Stimulated activated effector memory CD8-positive, alpha-beta T cell treated with anti-CD3 and anti-CD28 coated beads, Interleukin-12 subunit alpha, Interleukin-12 subunit beta, amount 100 ng/mL, for 72 hours (primary cell): ENCODE measurements at regions not wholly inside any gene's neighbourhood (a gene's known extent, or its start where the extent isn't known, plus 50 kb on each side); places are given as distances from the start of the nearest gene placed in this dataset.

Experiments
- ATAC-seq: fragments of 150-1000 bp; cut with Tn5 transposase; 2 replicates; pipeline ENCODE4 v1.10.0; 2021
- DNase-seq, 2 donors: peaks; one replicate each; pipeline ENCODE4 v3.0.0; 2021 to 2022; ENCODE audit warnings: low spot score in 2 of 2
- H3K27ac Mint-ChIP-seq: one replicate; pipeline ENCODE4 v1.8.0; 2022; ENCODE audit warnings: mild to moderate bottlenecking, mixed read lengths
- H3K36me3 Mint-ChIP-seq: one replicate; pipeline ENCODE4 v1.8.0; 2022; ENCODE audit warnings: mild to moderate bottlenecking, mixed read lengths
- H3K4me1 Mint-ChIP-seq: one replicate; pipeline ENCODE4 v1.8.0; 2022; ENCODE audit warnings: mixed read lengths
- H3K4me3 Mint-ChIP-seq: one replicate; pipeline ENCODE4 v1.8.0; 2022; ENCODE audit warnings: mild to moderate bottlenecking, mixed read lengths
- H3K9me3 Mint-ChIP-seq: one replicate; pipeline ENCODE4 v1.8.0; 2022; ENCODE audit warnings: mixed read lengths

- H3K4me1 Mint-ChIP-seq = no peaks in the 10 kb centered on the region
- DNase-seq (no peak), ATAC-seq (no peak)
- no peaks in the 10 kb centered on the region for H3K9me3 Mint-ChIP-seq
- no peak overlapping the region for H3K4me3 Mint-ChIP-seq
- H3K36me3 Mint-ChIP-seq = no peaks in the 10 kb centered on the region
- H3K27ac Mint-ChIP-seq = no peak overlapping the region
Observed at GRCh38 chr7:145064114-145064513, 228.3 kb upstream of the TPK1 start.

- no peak overlapping the region for H3K4me3 Mint-ChIP-seq
Observed at GRCh38 chr7:145053781-145054180, 217.9 kb upstream of the TPK1 start.

GRCh38 chr7:145050415-145050814, 214.6 kb upstream of the TPK1 start:
- no peak for DNase-seq
- H3K27ac Mint-ChIP-seq = no peak overlapping the region
- no peak for ATAC-seq
- no peaks in the 10 kb centered on the region for H3K4me1 Mint-ChIP-seq
- H3K36me3 Mint-ChIP-seq = no peaks in the 10 kb centered on the region
- peaks cover 2% of the 10 kb centered on the region for H3K9me3 Mint-ChIP-seq
- no peak overlapping the region for H3K4me3 Mint-ChIP-seq

More at GRCh38 chr7:145053781-145054180, 217.9 kb upstream of the TPK1 start:
- Mint-ChIP-seq H3K4me1 (no peaks in the 10 kb centered on the region), H3K36me3 (no peaks in the 10 kb centered on the region), H3K27ac (no peak overlapping the region), H3K9me3 (peaks cover 2% of the 10 kb centered on the region)
- DNase-seq (no peak), ATAC-seq (no peak)

GRCh38 chr7:145036604-145037405, 201.0 kb upstream of the TPK1 start:
- ATAC-seq (peak; percentile 28), DNase-seq (peak in 1 of 2 donors; percentile 12)
- peaks cover 3% of the 10 kb centered on the region for H3K9me3 Mint-ChIP-seq
- H3K36me3 Mint-ChIP-seq = no peaks in the 10 kb centered on the region
- H3K27ac Mint-ChIP-seq = no peak overlapping the region
- no peak overlapping the region for H3K4me3 Mint-ChIP-seq
- no peaks in the 10 kb centered on the region for H3K4me1 Mint-ChIP-seq

- no peak for DNase-seq
- Mint-ChIP-seq H3K4me1 (no peaks in the 10 kb centered on the region), H3K36me3 (no peaks in the 10 kb centered on the region), H3K27ac (no peak overlapping the region), H3K9me3 (peaks cover 3% of the 10 kb centered on the region), H3K4me3 (no peak overlapping the region)
- ATAC-seq = no peak
Observed at GRCh38 chr7:145031162-145031561, 195.3 kb upstream of the TPK1 start.

- DNase-seq = no peak
- H3K4me1 Mint-ChIP-seq = no peaks in the 10 kb centered on the region
- peak; percentile 40 for ATAC-seq
- H3K27ac Mint-ChIP-seq = no peak overlapping the region
- H3K36me3 Mint-ChIP-seq = no peaks in the 10 kb centered on the region
- H3K4me3 Mint-ChIP-seq = no peak overlapping the region
- H3K9me3 Mint-ChIP-seq = peaks cover 3% of the 10 kb centered on the region
Observed at GRCh38 chr7:145030754-145031153, 194.9 kb upstream of the TPK1 start.

GRCh38 chr7:145020454-145020853, 184.6 kb upstream of the TPK1 start:
- Mint-ChIP-seq H3K9me3 (no peaks in the 10 kb centered on the region), H3K4me1 (no peaks in the 10 kb centered on the region), H3K36me3 (no peaks in the 10 kb centered on the region), H3K27ac (no peak overlapping the region), H3K4me3 (no peak overlapping the region)
- DNase-seq (no peak), ATAC-seq (no peak)

GRCh38 chr7:145016068-145016467, 180.2 kb upstream of the TPK1 start:
- Mint-ChIP-seq H3K27ac (no peak overlapping the region), H3K9me3 (no peaks in the 10 kb centered on the region), H3K4me1 (no peaks in the 10 kb centered on the region), H3K36me3 (no peaks in the 10 kb centered on the region), H3K4me3 (no peak overlapping the region)
- DNase-seq (no peak), ATAC-seq (no peak)

GRCh38 chr7:145009876-145010275, 174.0 kb upstream of the TPK1 start:
- H3K27ac Mint-ChIP-seq = no peak overlapping the region
- no peak overlapping the region for H3K4me3 Mint-ChIP-seq
- H3K4me1 Mint-ChIP-seq = no peaks in the 10 kb centered on the region
- H3K9me3 Mint-ChIP-seq = no peaks in the 10 kb centered on the region
- DNase-seq = no peak
- peak; percentile 67 for ATAC-seq
- no peaks in the 10 kb centered on the region for H3K36me3 Mint-ChIP-seq

GRCh38 chr7:145005601-145006000, 169.7 kb upstream of the TPK1 start:
- DNase-seq = no peak
- H3K4me3 Mint-ChIP-seq = no peak overlapping the region
- H3K9me3 Mint-ChIP-seq = peaks cover 9% of the 10 kb centered on the region
- H3K27ac Mint-ChIP-seq = no peak overlapping the region
- ATAC-seq = peak; percentile 9
- H3K36me3 Mint-ChIP-seq = no peaks in the 10 kb centered on the region
- no peaks in the 10 kb centered on the region for H3K4me1 Mint-ChIP-seq

- Mint-ChIP-seq H3K9me3 (peaks cover 28% of the 10 kb centered on the region), H3K36me3 (no peaks in the 10 kb centered on the region), H3K4me1 (no peaks in the 10 kb centered on the region), H3K4me3 (no peak overlapping the region), H3K27ac (no peak overlapping the region)
- ATAC-seq = no peak
- no peak for DNase-seq
Observed at GRCh38 chr7:144997512-144997911, 161.7 kb upstream of the TPK1 start.

GRCh38 chr7:144995495-144995894, 159.6 kb upstream of the TPK1 start:
- DNase-seq (no peak), ATAC-seq (no peak)
- Mint-ChIP-seq H3K4me3 (no peak overlapping the region), H3K9me3 (peaks cover 19% of the 10 kb centered on the region), H3K4me1 (no peaks in the 10 kb centered on the region), H3K36me3 (no peaks in the 10 kb centered on the region), H3K27ac (no peak overlapping the region)

- Mint-ChIP-seq H3K4me1 (no peaks in the 10 kb centered on the region), H3K27ac (no peak overlapping the region), H3K36me3 (no peaks in the 10 kb centered on the region), H3K9me3 (peaks cover 6% of the 10 kb centered on the region), H3K4me3 (no peak overlapping the region)
- DNase-seq (no peak), ATAC-seq (no peak)
Observed at GRCh38 chr7:144991041-144991440, 155.2 kb upstream of the TPK1 start.

GRCh38 chr7:144987686-144988085, 151.8 kb upstream of the TPK1 start:
- DNase-seq (no peak), ATAC-seq (no peak)
- no peaks in the 10 kb centered on the region for H3K4me1 Mint-ChIP-seq
- no peaks in the 10 kb centered on the region for H3K9me3 Mint-ChIP-seq
- H3K4me3 Mint-ChIP-seq = no peak overlapping the region
- no peaks in the 10 kb centered on the region for H3K36me3 Mint-ChIP-seq
- H3K27ac Mint-ChIP-seq = no peak overlapping the region

- Mint-ChIP-seq H3K36me3 (no peaks in the 10 kb centered on the region), H3K4me3 (no peak overlapping the region), H3K27ac (no peak overlapping the region), H3K4me1 (no peaks in the 10 kb centered on the region), H3K9me3 (no peaks in the 10 kb centered on the region)
- ATAC-seq (no peak), DNase-seq (no peak)
Observed at GRCh38 chr7:144982133-144982532, 146.3 kb upstream of the TPK1 start.

- H3K9me3 Mint-ChIP-seq = no peaks in the 10 kb centered on the region
- no peaks in the 10 kb centered on the region for H3K4me1 Mint-ChIP-seq
- no peak overlapping the region for H3K4me3 Mint-ChIP-seq
- H3K36me3 Mint-ChIP-seq = no peaks in the 10 kb centered on the region
- no peak overlapping the region for H3K27ac Mint-ChIP-seq
- DNase-seq (no peak), ATAC-seq (peak; percentile 38)
Observed at GRCh38 chr7:144975882-144976281, 140.0 kb upstream of the TPK1 start.
